GM19025 (cell line): ENCODE measurements at regions not wholly inside any gene's neighbourhood (a gene's known extent, or its start where the extent isn't known, plus 50 kb on each side); places are given as distances from the start of the nearest gene placed in this dataset.

ENCODE experiments used
- ATAC-seq: cut with Tn5 transposase; IDR thresholded peaks from one replicate; pipeline ENCODE4 v1.9.1; 2021; ENCODE audit warnings: mild to moderate bottlenecking, low read depth, moderate library complexity; ENCODE audit not compliant: unreplicated experiment

GRCh38 chr4:60575336-60575735 lies 624.8 kb upstream of the ADGRL3 start:
- ATAC-seq, result no peak

- no peak for ATAC-seq
Measured at GRCh38 chr4:60579335-60579734, 620.8 kb upstream of the ADGRL3 start.

GRCh38 chr4:60581919-60582536 lies 618.1 kb upstream of the ADGRL3 start:
- no peak for ATAC-seq

GRCh38 chr4:60588556-60588955 lies 611.6 kb upstream of the ADGRL3 start:
- no peak for ATAC-seq

GRCh38 chr4:60589425-60589824 lies 610.7 kb upstream of the ADGRL3 start:
- no peak for ATAC-seq

GRCh38 chr4:60590116-60590515 lies 610.0 kb upstream of the ADGRL3 start:
- ATAC-seq, result no peak

- no peak for ATAC-seq
Measured at GRCh38 chr4:60605646-60606354, 594.3 kb upstream of the ADGRL3 start.

- no peak for ATAC-seq
Measured at GRCh38 chr4:60611762-60612496, 588.2 kb upstream of the ADGRL3 start.

GRCh38 chr4:60617731-60618130 lies 582.4 kb upstream of the ADGRL3 start:
- ATAC-seq, result no peak

- ATAC-seq, result no peak
Measured at GRCh38 chr4:60619531-60620305, 580.4 kb upstream of the ADGRL3 start.

GRCh38 chr4:60637976-60638375 lies 562.1 kb upstream of the ADGRL3 start:
- no peak for ATAC-seq

- ATAC-seq, result no peak
Measured at GRCh38 chr4:60648774-60649173, 551.4 kb upstream of the ADGRL3 start.

- no peak for ATAC-seq
Measured at GRCh38 chr4:60652933-60653332, 547.2 kb upstream of the ADGRL3 start.

GRCh38 chr4:60655356-60655755 lies 544.8 kb upstream of the ADGRL3 start:
- no peak for ATAC-seq

GRCh38 chr4:60656171-60656570 lies 544.0 kb upstream of the ADGRL3 start:
- no peak for ATAC-seq

- ATAC-seq, result no peak
Measured at GRCh38 chr4:60657041-60657440, 543.1 kb upstream of the ADGRL3 start.

- ATAC-seq, result no peak
Measured at GRCh38 chr4:60657807-60658206, 542.3 kb upstream of the ADGRL3 start.

- ATAC-seq, result no peak
Measured at GRCh38 chr4:60663769-60664168, 536.4 kb upstream of the ADGRL3 start.

- no peak for ATAC-seq
Measured at GRCh38 chr4:60682901-60683300, 517.2 kb upstream of the ADGRL3 start.

GRCh38 chr4:60683357-60683756 lies 516.8 kb upstream of the ADGRL3 start:
- no peak for ATAC-seq

- ATAC-seq, result no peak
Measured at GRCh38 chr4:60683973-60684372, 516.2 kb upstream of the ADGRL3 start.
